Trophoblast cell (in vitro differentiated cells and primary cell): ENCODE measurements at regions not wholly inside any gene's neighbourhood (a gene's known extent, or its start where the extent isn't known, plus 50 kb on each side); places are given as distances from the start of the nearest gene placed in this dataset.

Source experiments
- DNase-seq, 2 donors: peaks; one replicate each; pipeline ENCODE4 v3.0.0-alpha.2; 2016
- H2AFZ ChIP-seq: 2 replicates; pipeline ENCODE4 v1.6.1; 2013; ENCODE audit warnings: low read length, moderate library complexity, mild to moderate bottlenecking; ENCODE audit not compliant: insufficient read depth, poor library complexity
- H2AK5ac ChIP-seq: 2 replicates; pipeline ENCODE4 v1.6.1; 2013; ENCODE audit warnings: mild to moderate bottlenecking, low read length
- H2BK120ac ChIP-seq: 2 replicates; pipeline ENCODE4 v1.6.1; 2013; ENCODE audit warnings: low read length, mild to moderate bottlenecking, moderate library complexity; ENCODE audit not compliant: insufficient read depth, poor library complexity
- H2BK12ac ChIP-seq: 2 replicates; pipeline ENCODE4 v1.6.1; 2013; ENCODE audit warnings: mild to moderate bottlenecking, low read length, moderate library complexity
- H2BK5ac ChIP-seq: 2 replicates; pipeline ENCODE4 v1.6.1; 2013; ENCODE audit warnings: low read length, low read depth, moderate library complexity, mild to moderate bottlenecking; ENCODE audit not compliant: poor library complexity
- H3K14ac ChIP-seq: 2 replicates; pipeline ENCODE4 v1.6.1; 2013; ENCODE audit warnings: mild to moderate bottlenecking, low read length
- H3K18ac ChIP-seq: 2 replicates; pipeline ENCODE4 v1.6.1; 2013; ENCODE audit warnings: mild to moderate bottlenecking, low read length
- H3K23ac ChIP-seq: 2 replicates; pipeline ENCODE4 v1.6.1; 2013; ENCODE audit warnings: low read length
- H3K27ac ChIP-seq: 2 replicates; pipeline ENCODE4 v1.5.1; 2013; ENCODE audit warnings: low read depth, mild to moderate bottlenecking, inconsistent platforms, low read length, moderate library complexity
- H3K27me3 ChIP-seq: 2 replicates; pipeline ENCODE4 v1.6.1; 2013; ENCODE audit warnings: inconsistent platforms, mild to moderate bottlenecking, low read length, moderate library complexity; ENCODE audit not compliant: insufficient read depth
- H3K36me3 ChIP-seq, 2 experiments: 1 replicate in 1 of 2; 2 replicates in 1 of 2; pipeline ENCODE4 v1.6.1; 2013; ENCODE audit warnings: low read length in 2 of 2, mild to moderate bottlenecking in 2 of 2, moderate library complexity in 1 of 2; ENCODE audit not compliant: insufficient read depth in 2 of 2, control insufficient read depth in 1 of 2
- H3K4ac ChIP-seq: 2 replicates; pipeline ENCODE4 v1.6.1; 2013; ENCODE audit warnings: low read depth, mild to moderate bottlenecking, low read length, moderate library complexity
- H3K4me1 ChIP-seq, 2 experiments: 1 replicate in 1 of 2; 2 replicates in 1 of 2; pipeline ENCODE4 v1.6.1; 2013; ENCODE audit warnings: low read length in 2 of 2, mild to moderate bottlenecking in 2 of 2, moderate library complexity in 1 of 2; ENCODE audit not compliant: insufficient read depth in 2 of 2, control insufficient read depth in 1 of 2
- H3K4me2 ChIP-seq: 2 replicates; pipeline ENCODE4 v1.6.1; 2013; ENCODE audit warnings: inconsistent platforms, mild to moderate bottlenecking, low read length, moderate library complexity
- H3K4me3 ChIP-seq: 2 replicates; pipeline ENCODE4 v1.5.1; 2013; ENCODE audit warnings: mild to moderate bottlenecking, low read depth, low read length, inconsistent platforms
- H3K79me1 ChIP-seq: one replicate; pipeline ENCODE4 v1.6.1; 2013; ENCODE audit warnings: low read length
- H3K79me2 ChIP-seq: 2 replicates; pipeline ENCODE4 v1.6.1; 2013; ENCODE audit warnings: low read length, mild to moderate bottlenecking; ENCODE audit not compliant: control insufficient read depth, insufficient read depth, poor library complexity
- H3K9ac ChIP-seq: 2 replicates; pipeline ENCODE4 v1.6.1; 2013; ENCODE audit warnings: mild to moderate bottlenecking, low read length
- H3K9me3 ChIP-seq: 2 replicates; pipeline ENCODE4 v1.6.1; 2013; ENCODE audit warnings: low read depth, mild to moderate bottlenecking, control low read depth, inconsistent platforms, low read length; ENCODE audit not compliant: insufficient read depth
- H4K12ac ChIP-seq: 2 replicates; pipeline ENCODE4 v1.6.1; 2013; ENCODE audit warnings: low read depth, mild to moderate bottlenecking, low read length, moderate library complexity
- H4K8ac ChIP-seq: 2 replicates; pipeline ENCODE4 v1.6.1; 2013; ENCODE audit warnings: low read depth, mild to moderate bottlenecking, low read length, moderate library complexity
- H4K91ac ChIP-seq: one replicate; pipeline ENCODE4 v1.6.1; 2013; ENCODE audit warnings: low read depth, mild to moderate bottlenecking, low read length, moderate library complexity
- WGBS: extraction: QIAGEN DNeasy Blood & Tissue Kit; methylation state at CpG from one replicate; pipeline ENCODE4 v1.1.7; 2013; ENCODE audit warnings: missing lambda C conversion rate; ENCODE audit not compliant: insufficient read length, insufficient coverage; ENCODE audit errors: extremely low coverage; 5-methylcytosine and 5-hydroxymethylcytosine counted together

DNA sequence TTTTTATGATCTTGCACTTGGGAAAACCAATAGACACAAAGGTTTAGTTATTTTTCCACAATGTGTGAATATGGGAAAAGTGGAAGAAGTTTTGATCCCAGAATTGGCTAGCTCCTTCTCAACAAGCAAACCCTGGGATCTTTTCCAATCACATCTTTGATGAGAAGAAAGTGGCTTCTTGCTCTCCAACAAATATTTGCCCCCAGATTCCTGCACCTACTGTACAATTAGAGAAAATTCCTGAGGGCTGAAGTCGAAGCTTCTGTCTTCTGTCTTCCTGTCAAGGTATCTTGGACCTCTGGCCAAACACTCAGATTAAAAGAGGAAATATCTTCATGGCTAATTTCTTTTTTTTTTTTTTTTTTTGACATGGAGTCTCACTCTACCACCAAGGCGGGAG lies 113.1 kb upstream of the SLC45A1 start:
- Histone ChIP-seq H3K9ac (no peak overlapping the region), H2AK5ac (no peak overlapping the region), H3K4ac (no peak overlapping the region), H3K36me3 (no peaks in the 10 kb centered on the region), H3K14ac (no peak overlapping the region), H3K27ac (peak overlapping the region; percentile 83), H4K12ac (no peak overlapping the region), H3K4me2 (peak overlapping the region; percentile 21), H4K91ac (no peak overlapping the region), H3K9me3 (no peaks in the 10 kb centered on the region), H3K4me1 (peaks cover 45 to 56% of the 10 kb centered on the region in 2 experiments), H3K27me3 (no peaks in the 10 kb centered on the region), H2BK12ac (no peak overlapping the region), H3K4me3 (no peak overlapping the region), H3K79me1 (peaks cover 66% of the 10 kb centered on the region), H2BK5ac (no peak overlapping the region), H2BK120ac (no peak overlapping the region), H3K18ac (no peak overlapping the region), H2AFZ (no peak overlapping the region), H3K79me2 (peaks cover 4% of the 10 kb centered on the region), H3K23ac (no peak overlapping the region), H4K8ac (no peak overlapping the region)
- no CpG with 5 or more reads among the region's 2 CpGs for WGBS
- peak in 1 of 2 donors; percentile 36 for DNase-seq

- H3K4ac ChIP-seq: peak overlapping the region; percentile 59
- H4K8ac ChIP-seq: peak overlapping the region; percentile 40
- peak overlapping the region; percentile 92 for H2BK120ac ChIP-seq
- no CpG with 5 or more reads among the region's 10 CpGs for WGBS
- H3K9ac ChIP-seq: no peak overlapping the region
- H3K23ac ChIP-seq: no peak overlapping the region
- peaks cover 66% of the 10 kb centered on the region for H3K79me1 ChIP-seq
- peak overlapping the region; percentile 18 for H2BK5ac ChIP-seq
- H3K27me3 ChIP-seq: no peaks in the 10 kb centered on the region
- peak; percentile 45 to 63 for DNase-seq
- peak overlapping the region; percentile 83 for H3K27ac ChIP-seq
- peaks cover 4% of the 10 kb centered on the region for H3K79me2 ChIP-seq
- H3K4me2 ChIP-seq: no peak overlapping the region
- peak overlapping the region; percentile 89 for H3K18ac ChIP-seq
- peak overlapping the region; percentile 84 for H2AK5ac ChIP-seq
- no peak overlapping the region for H4K12ac ChIP-seq
- no peaks in the 10 kb centered on the region for H3K9me3 ChIP-seq
- no peak overlapping the region for H2AFZ ChIP-seq
- H4K91ac ChIP-seq: peak overlapping the region; percentile 95
- H3K14ac ChIP-seq: peak overlapping the region; percentile 76
- H3K36me3 ChIP-seq: no peaks in the 10 kb centered on the region
- H3K4me1 ChIP-seq: peaks cover 45 to 59% of the 10 kb centered on the region in 2 experiments
- H3K4me3 ChIP-seq: no peak overlapping the region
- H2BK12ac ChIP-seq: peak overlapping the region; percentile 95
Observed at GRCh38 chr1:8203551-8203950, 114.4 kb upstream of the SLC45A1 start.

DNA sequence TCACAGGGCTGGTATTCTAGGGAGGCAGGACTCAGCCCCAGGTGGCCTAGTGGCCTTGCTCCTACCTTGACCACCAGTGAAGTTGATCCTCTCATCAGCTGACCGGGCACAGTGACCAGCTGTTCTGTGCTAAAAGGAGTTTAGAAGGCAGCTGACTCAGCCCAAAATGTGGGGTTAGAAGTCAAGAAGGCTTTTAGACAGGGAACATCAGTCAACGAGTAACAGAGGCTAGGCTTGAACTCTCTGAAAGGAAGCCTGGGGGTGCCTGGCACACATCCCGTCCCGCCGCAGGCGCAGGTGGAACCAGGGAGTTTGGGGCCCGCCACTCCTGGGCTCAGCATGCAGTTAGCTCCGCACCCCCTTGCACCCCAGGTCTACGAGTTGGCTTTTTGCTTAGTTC lies 114.9 kb upstream of the SLC45A1 start:
- no peak overlapping the region for H4K12ac ChIP-seq
- no peaks in the 10 kb centered on the region for H3K27me3 ChIP-seq
- H3K4me2 ChIP-seq: no peak overlapping the region
- H3K79me2 ChIP-seq: peaks cover 4% of the 10 kb centered on the region
- peak overlapping the region; percentile 83 for H3K27ac ChIP-seq
- H3K79me1 ChIP-seq: peaks cover 65% of the 10 kb centered on the region
- peak overlapping the region; percentile 95 for H2BK12ac ChIP-seq
- H3K14ac ChIP-seq: peak overlapping the region; percentile 76
- H4K91ac ChIP-seq: peak overlapping the region; percentile 95
- no peak overlapping the region for H3K23ac ChIP-seq
- DNase-seq: peak in 1 of 2 donors; percentile 20
- H2BK120ac ChIP-seq: peak overlapping the region; percentile 92
- no peak overlapping the region for H2AFZ ChIP-seq
- no peaks in the 10 kb centered on the region for H3K36me3 ChIP-seq
- no peak overlapping the region for H3K4me3 ChIP-seq
- peak overlapping the region; percentile 59 for H3K4ac ChIP-seq
- peak overlapping the region; percentile 89 for H3K18ac ChIP-seq
- H2AK5ac ChIP-seq: peak overlapping the region; percentile 84
- no peaks in the 10 kb centered on the region for H3K9me3 ChIP-seq
- H3K9ac ChIP-seq: no peak overlapping the region
- peak overlapping the region; percentile 18 for H2BK5ac ChIP-seq
- no CpG with 5 or more reads among the region's 9 CpGs for WGBS
- peaks cover 46 to 60% of the 10 kb centered on the region in 2 experiments for H3K4me1 ChIP-seq
- peak overlapping the region; percentile 40 for H4K8ac ChIP-seq

DNA sequence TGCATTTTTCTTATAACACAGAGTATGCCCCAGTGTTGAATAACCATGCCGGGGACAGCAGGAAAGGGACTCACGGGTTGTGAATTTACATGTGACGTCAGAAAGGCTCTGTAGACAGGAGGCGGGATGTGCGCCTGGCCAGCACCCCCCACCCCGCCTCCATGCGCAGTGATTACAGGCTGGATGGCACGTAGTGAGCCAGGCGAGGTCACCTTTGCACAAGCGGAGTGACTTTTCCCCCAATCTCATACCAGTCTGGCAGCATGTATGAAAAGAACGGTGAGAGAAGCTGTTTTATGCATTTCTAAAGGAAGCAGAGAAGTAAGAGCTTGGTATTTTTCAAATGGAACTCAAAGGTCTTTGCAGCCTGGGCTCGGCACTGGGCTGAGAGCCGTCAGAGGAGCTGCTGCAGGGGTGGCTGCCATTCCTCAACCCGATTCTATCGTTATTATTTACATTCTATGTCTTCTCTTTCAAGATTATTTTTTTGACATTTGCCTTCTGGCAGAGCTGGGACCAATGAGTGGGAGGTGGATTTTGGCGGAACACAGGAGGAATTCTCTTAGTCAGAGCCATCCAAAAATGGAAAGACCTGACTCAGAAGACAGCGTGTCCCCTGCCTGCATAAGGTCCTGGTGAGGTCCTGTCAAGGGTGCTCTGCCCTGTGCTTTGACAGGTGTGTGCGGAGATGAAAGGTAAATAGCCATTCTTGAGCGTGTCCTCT lies 115.6 kb upstream of the SLC45A1 start:
- Histone ChIP-seq H4K91ac (peak overlapping the region; percentile 95), H3K4me1 (peaks cover 52 to 65% of the 10 kb centered on the region in 2 experiments), H3K23ac (no peak overlapping the region), H3K4me3 (no peak overlapping the region), H3K79me1 (peaks cover 66% of the 10 kb centered on the region), H2BK12ac (peak overlapping the region; percentile 95), H4K12ac (no peak overlapping the region), H3K14ac (peak overlapping the region; percentile 62), H2AK5ac (peak overlapping the region; percentile 17), H2AFZ (peak overlapping the region; percentile 18), H3K9me3 (no peaks in the 10 kb centered on the region), H3K79me2 (peaks cover 4% of the 10 kb centered on the region), H3K4me2 (no peak overlapping the region), H3K9ac (no peak overlapping the region), H3K36me3 (no peaks in the 10 kb centered on the region), H3K27ac (peak overlapping the region; percentile 83), H3K4ac (peak overlapping the region; percentile 7), H3K27me3 (no peaks in the 10 kb centered on the region), H3K18ac (peak overlapping the region; percentile 37), H2BK5ac (peak overlapping the region; percentile 18), H2BK120ac (peak overlapping the region; percentile 92), H4K8ac (peak overlapping the region; percentile 37)
- DNase-seq: peak; percentile 97
- no CpG with 5 or more reads among the region's 19 CpGs for WGBS
